Stimulated activated naive CD8-positive, alpha-beta T cell treated with anti-CD3 and anti-CD28 coated beads, Interleukin-15, Interleukin-2, amounts not matched to agents 100 ng/mL and 50 ng/mL, for 24 hours (primary cell): ENCODE measurements at regions not wholly inside any gene's neighbourhood (a gene's known extent, or its start where the extent isn't known, plus 50 kb on each side); places are given as distances from the start of the nearest gene placed in this dataset.

Experiments used
- H3K27ac Mint-ChIP-seq: one replicate; pipeline ENCODE4 v1.8.0; 2021; ENCODE audit warnings: mild to moderate bottlenecking, mixed read lengths
- H3K27me3 Mint-ChIP-seq: one replicate; pipeline ENCODE4 v1.8.0; 2021; ENCODE audit warnings: mixed read lengths
- H3K36me3 Mint-ChIP-seq: one replicate; pipeline ENCODE4 v1.8.0; 2021; ENCODE audit warnings: low read depth, mixed read lengths
- H3K4me1 Mint-ChIP-seq: one replicate; pipeline ENCODE4 v1.8.0; 2021; ENCODE audit warnings: low read depth, mixed read lengths
- H3K4me3 Mint-ChIP-seq: one replicate; pipeline ENCODE4 v1.8.0; 2021; ENCODE audit warnings: mild to moderate bottlenecking, mixed read lengths
- H3K9me3 Mint-ChIP-seq: one replicate; pipeline ENCODE4 v1.8.0; 2021; ENCODE audit warnings: mixed read lengths

DNA sequence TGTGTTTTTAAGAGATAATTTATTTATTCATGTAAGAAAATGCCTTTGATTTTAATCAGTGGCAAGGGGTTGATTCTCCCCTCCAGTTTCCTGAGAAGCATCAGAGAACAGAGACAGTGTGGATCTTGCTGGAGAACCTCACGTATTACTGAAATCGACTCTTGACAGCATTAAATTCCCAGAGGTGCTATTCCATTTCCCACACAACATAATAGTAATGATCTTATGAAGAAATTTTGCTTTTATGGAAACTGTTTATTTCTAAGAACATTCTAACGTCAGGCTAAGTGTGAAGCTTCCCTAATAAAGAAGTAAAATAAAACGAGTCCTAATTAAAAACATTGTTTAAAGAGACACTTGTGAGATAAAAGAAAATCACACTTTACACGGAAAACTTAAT lies 293.1 kb upstream of the NRP1 start:
- H3K4me3 Mint-ChIP-seq = no peak overlapping the region
- no peak overlapping the region for H3K27ac Mint-ChIP-seq
- H3K9me3 Mint-ChIP-seq = no peaks in the 10 kb centered on the region
- no peaks in the 10 kb centered on the region for H3K4me1 Mint-ChIP-seq
- H3K36me3 Mint-ChIP-seq = no peaks in the 10 kb centered on the region
- peaks cover 3% of the 10 kb centered on the region for H3K27me3 Mint-ChIP-seq

DNA sequence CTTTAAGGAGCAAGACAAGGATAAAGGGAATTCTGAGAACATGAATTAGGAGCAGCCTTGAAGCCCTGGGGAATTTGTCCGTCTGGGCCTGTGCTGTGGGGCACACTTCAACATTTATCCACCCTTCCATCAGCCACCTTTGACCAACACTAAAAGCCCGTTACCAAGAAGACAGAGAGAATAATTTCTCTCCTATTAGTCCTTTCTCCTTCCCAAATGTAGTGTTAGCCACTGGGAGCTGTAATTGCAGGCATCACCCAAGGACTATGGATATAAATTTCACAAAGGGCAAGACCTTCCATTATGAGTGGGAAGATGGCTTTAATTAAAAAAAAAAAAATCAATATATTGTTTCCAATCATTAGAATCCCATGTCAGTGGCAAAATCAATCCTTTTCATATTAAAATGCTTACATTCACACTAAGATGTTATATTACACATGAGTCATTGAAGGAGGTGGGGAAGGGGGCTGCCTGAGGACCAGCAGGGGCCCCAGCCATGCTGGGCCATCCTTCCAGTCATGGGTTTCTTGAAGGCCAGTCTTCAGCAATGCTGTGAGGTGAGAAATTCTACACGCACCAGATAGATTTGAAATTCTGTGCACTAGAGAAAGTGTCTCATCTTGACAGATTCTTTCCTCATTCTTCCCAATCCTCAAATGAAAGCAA lies 292.5 kb upstream of the NRP1 start:
- peaks cover 3% of the 10 kb centered on the region for H3K27me3 Mint-ChIP-seq
- H3K4me1 Mint-ChIP-seq = no peaks in the 10 kb centered on the region
- no peaks in the 10 kb centered on the region for H3K36me3 Mint-ChIP-seq
- H3K27ac Mint-ChIP-seq = no peak overlapping the region
- H3K4me3 Mint-ChIP-seq = no peak overlapping the region
- no peaks in the 10 kb centered on the region for H3K9me3 Mint-ChIP-seq

DNA sequence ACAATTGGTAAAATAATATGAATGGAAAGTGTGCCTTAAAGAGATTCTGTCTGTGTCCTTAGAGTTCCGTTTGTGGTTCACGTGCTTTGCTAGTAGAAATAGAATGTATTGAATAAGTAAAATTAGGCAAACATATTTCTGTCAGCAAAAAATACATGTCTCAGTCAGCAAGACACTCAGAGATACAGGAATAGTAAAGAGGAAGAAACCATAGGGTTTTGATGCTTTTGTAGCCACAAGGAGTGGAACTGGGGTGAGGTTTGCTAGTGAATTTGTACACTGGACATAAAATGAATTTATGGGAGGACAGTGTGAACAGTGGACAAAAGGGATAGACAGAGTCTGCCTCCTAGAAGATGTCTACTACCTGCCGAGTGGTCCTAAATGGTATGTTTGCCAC lies 289.2 kb upstream of the NRP1 start:
- peaks cover 6% of the 10 kb centered on the region for H3K27me3 Mint-ChIP-seq
- no peaks in the 10 kb centered on the region for H3K9me3 Mint-ChIP-seq
- H3K36me3 Mint-ChIP-seq = no peaks in the 10 kb centered on the region
- H3K4me3 Mint-ChIP-seq = no peak overlapping the region
- no peak overlapping the region for H3K27ac Mint-ChIP-seq
- no peaks in the 10 kb centered on the region for H3K4me1 Mint-ChIP-seq

DNA sequence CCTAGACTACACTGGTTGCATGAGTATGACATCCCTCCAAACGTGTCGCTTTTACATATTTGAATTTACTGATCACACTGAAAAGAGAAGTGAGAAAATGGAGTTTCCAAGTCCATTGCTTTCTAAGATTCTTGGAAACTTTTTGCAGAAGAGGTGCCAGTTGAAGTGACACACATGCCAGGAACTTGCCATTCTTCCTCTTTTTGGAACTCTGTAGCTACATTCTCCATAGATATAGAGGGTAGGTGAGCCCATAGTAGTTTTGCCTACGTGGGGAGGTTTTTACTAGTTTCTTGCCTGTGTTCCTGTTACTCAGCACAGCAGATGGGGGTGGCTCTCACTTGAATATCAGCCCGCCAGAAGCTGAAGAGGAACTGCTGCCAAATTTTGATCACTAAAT lies 286.6 kb upstream of the NRP1 start:
- Mint-ChIP-seq H3K27ac (no peak overlapping the region), H3K27me3 (peaks cover 6% of the 10 kb centered on the region), H3K4me1 (no peaks in the 10 kb centered on the region), H3K4me3 (no peak overlapping the region), H3K36me3 (no peaks in the 10 kb centered on the region), H3K9me3 (no peaks in the 10 kb centered on the region)

DNA sequence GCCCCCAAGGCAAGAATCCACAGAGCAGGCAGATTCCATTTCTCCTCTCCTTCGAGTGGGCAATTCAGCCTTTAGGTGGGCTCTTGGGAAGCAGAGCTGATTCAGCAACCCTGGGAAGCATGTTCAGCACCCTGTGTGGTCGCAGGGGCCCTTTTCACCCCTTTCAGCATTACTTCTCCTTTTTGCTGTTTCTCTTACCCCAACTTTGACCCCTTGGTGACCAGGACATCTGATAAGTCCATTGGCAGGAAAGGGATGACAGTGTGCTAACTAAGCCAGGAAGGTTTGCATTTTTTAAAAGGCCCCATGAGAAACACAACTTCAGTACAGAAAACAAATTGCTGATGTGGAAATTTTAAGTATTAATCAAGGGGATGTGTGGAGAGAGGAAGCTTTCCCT lies 283.7 kb upstream of the NRP1 start:
- Mint-ChIP-seq H3K9me3 (no peaks in the 10 kb centered on the region), H3K4me1 (no peaks in the 10 kb centered on the region), H3K27me3 (peaks cover 10% of the 10 kb centered on the region), H3K27ac (no peak overlapping the region), H3K36me3 (no peaks in the 10 kb centered on the region), H3K4me3 (no peak overlapping the region)

DNA sequence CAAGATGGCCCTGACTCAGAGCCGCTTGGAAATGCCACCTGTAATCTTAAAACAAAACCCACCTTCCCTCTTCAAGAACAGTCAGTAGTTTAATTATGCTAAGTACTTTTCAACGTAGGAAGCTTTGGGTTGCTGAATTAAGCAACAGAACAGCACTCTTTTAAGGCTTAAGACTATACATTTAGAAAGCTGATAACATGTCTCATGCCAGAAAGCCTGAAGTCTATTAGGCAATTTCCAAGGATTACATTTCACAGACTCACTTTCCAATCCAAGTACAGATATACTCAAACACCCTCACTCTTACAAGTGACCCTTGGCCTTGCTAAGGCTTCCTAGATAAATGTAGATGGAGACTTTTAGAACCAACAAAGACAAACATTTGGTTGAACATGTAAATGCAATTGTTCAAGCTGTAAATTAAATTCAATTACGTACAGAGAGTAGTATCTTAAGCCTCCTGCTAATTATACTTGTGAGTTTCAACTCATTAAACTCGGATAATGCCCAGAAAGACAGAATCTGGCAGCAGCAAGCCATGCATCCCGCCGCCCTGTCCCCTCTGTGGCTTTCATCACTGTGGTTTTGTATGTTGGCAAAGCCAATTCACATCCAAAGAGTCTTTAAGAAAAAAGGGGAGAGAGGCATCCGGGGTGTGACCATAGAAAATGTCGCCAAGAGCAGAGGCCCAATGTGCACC lies 283.1 kb upstream of the NRP1 start:
- Mint-ChIP-seq H3K27ac (no peak overlapping the region), H3K27me3 (peaks cover 10% of the 10 kb centered on the region), H3K9me3 (peaks cover 5% of the 10 kb centered on the region), H3K36me3 (no peaks in the 10 kb centered on the region), H3K4me3 (no peak overlapping the region), H3K4me1 (peaks cover 6% of the 10 kb centered on the region)

DNA sequence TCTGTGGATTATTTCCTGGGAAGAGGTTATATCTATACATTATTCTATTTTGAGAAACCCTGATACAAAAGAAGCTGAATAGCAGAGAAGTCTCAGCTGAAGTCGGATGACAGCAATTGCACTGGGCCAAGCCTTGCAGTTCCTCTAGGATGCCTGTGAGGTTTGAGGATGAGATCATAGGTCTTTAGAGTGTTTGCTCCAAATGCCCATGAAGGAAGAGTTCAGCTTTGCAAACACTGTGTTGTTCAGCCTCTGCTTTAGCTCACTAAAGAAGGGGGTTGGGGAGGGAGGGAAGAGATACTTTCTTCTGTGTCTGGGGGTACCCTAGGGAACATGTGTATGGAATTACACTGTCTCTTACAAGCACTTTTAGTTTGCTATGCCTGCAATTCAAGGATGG lies 282.5 kb upstream of the NRP1 start:
- Mint-ChIP-seq H3K9me3 (peaks cover 5% of the 10 kb centered on the region), H3K36me3 (no peaks in the 10 kb centered on the region), H3K27ac (no peak overlapping the region), H3K27me3 (peaks cover 10% of the 10 kb centered on the region), H3K4me3 (no peak overlapping the region), H3K4me1 (peaks cover 6% of the 10 kb centered on the region)

DNA sequence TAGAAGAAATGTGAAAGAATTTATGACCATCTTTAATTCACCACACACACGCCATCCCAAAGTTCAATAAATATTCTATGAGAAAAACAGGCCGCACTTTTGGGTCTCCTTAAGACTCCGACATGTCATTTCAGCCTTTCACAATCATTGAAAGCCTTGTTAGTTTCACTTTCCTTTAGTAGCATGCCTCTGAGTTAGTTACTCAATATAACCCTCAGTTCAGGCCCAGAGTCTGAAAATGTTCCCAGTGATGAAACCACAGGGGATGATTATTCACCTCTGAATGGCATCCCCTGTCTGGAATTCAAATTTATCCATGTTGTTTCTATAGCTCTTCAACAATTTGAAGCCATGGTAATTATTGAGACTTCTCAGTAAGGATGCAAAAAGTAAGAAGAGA lies 278.1 kb upstream of the NRP1 start:
- Mint-ChIP-seq H3K4me1 (peaks cover 6% of the 10 kb centered on the region), H3K4me3 (no peak overlapping the region), H3K27ac (no peak overlapping the region), H3K9me3 (peaks cover 11% of the 10 kb centered on the region), H3K36me3 (no peaks in the 10 kb centered on the region), H3K27me3 (peaks cover 9% of the 10 kb centered on the region)

DNA sequence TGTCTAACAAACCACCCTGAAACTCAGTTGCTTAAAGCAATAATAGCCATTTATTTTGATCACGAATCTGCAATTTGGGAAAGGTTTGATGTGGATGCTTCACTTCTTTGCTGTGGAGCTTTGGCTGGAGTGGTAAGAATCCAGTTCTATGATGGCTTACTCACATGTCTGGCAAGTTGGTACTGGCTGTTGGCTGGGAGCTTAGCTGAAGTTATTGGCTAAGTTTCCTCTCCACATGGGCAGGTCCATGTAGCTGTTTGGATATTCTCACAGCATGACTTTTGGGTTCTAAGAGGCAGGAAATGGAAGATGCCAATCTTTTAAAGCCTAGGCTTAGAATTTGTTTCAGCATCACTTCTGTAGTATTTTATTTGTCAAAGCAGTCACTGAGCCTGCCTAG lies 277.6 kb upstream of the NRP1 start:
- no peak overlapping the region for H3K4me3 Mint-ChIP-seq

DNA sequence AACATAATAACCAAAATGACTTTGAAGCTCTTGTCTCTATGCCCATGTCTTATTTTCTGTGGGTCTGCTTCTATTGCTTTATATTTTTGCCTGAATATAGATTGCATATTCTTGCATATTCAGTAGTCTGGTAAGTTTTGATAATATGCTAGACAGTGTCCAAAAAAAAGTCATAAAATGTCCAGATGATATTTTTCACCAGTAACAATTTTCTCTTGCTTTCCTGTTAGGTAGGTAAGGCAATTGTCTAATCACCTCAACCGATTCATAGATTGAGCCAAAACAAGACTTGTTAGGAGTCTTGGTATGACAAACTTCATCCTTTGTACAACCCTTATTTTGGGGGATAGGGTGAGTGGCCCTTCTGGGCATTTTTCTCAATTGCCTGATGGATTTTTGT lies 277.0 kb upstream of the NRP1 start:
- Mint-ChIP-seq H3K27me3 (peaks cover 9% of the 10 kb centered on the region), H3K4me3 (no peak overlapping the region), H3K4me1 (peaks cover 6% of the 10 kb centered on the region), H3K9me3 (peaks cover 11% of the 10 kb centered on the region), H3K27ac (no peak overlapping the region), H3K36me3 (no peaks in the 10 kb centered on the region)

More for the DNA sequence above, 277.6 kb upstream of the NRP1 start:
- Mint-ChIP-seq H3K27ac (no peak overlapping the region), H3K36me3 (no peaks in the 10 kb centered on the region), H3K9me3 (peaks cover 11% of the 10 kb centered on the region), H3K4me1 (peaks cover 6% of the 10 kb centered on the region), H3K27me3 (peaks cover 9% of the 10 kb centered on the region)

DNA sequence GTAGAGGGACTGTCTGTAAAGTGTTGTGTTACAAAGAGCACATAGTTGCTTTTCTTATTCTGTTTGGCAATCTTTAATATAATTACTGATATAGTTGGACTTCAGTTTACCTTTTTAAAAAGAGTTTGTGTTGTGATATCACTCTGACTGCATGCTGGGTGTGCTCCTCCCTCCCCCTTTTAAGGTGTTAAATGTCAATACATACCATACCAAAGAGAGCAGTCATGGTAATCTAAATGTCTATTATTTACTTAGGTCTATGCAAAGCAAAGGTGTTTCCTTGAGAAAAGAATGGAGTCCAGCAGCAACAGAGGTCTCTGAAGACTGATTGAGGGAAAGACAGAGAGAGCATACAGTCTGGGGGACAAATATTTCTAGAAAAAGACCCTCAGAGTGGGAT lies 275.1 kb upstream of the NRP1 start:
- no peak overlapping the region for H3K27ac Mint-ChIP-seq
- peaks cover 6% of the 10 kb centered on the region for H3K4me1 Mint-ChIP-seq
- H3K4me3 Mint-ChIP-seq = no peak overlapping the region
- H3K36me3 Mint-ChIP-seq = no peaks in the 10 kb centered on the region
- peaks cover 11% of the 10 kb centered on the region for H3K9me3 Mint-ChIP-seq
- peaks cover 9% of the 10 kb centered on the region for H3K27me3 Mint-ChIP-seq

DNA sequence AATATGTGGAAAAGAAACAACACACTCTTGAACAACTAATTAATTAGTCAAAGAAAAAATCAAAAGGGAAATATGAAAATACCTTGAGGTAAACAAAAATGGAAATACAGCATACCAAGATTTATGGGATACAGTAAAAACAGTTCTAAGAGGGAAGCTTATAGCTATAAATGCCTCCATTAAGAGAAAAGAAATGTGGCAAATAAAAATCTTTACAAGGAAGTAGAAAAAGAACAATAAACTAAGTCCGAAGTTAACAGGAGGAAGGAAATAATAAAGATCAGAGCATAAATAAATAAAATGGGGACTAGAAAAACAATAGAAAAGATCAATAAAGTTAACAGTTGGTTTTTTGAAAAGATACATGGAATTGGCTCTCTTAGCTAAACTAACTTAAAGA lies 267.8 kb upstream of the NRP1 start:
- no peak overlapping the region for H3K27ac Mint-ChIP-seq
- H3K4me3 Mint-ChIP-seq = no peak overlapping the region
- H3K27me3 Mint-ChIP-seq = peaks cover 14% of the 10 kb centered on the region
- no peaks in the 10 kb centered on the region for H3K36me3 Mint-ChIP-seq
- H3K4me1 Mint-ChIP-seq = no peaks in the 10 kb centered on the region
- peaks cover 21% of the 10 kb centered on the region for H3K9me3 Mint-ChIP-seq

DNA sequence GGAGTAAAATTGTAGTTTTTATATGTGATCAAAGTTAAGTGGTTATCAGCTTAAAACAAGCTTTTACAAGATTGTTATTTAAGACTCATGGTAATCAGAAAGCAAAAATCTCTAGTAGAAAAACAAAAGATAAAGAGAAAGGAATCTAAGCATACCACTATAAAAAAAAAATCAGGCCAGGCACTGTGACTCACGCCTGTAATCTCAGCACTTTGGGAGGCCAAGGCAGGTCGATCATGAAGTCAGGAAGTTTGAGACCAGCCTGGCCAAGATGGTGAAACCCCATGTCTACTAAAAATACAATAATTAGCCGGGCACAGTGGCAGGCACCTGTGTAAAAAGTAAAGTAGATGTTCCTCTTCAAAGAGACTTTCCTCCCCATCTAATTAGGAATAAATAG lies 265.9 kb upstream of the NRP1 start:
- no peaks in the 10 kb centered on the region for H3K4me1 Mint-ChIP-seq
- H3K9me3 Mint-ChIP-seq = peaks cover 21% of the 10 kb centered on the region
- H3K27ac Mint-ChIP-seq = no peak overlapping the region
- peaks cover 16% of the 10 kb centered on the region for H3K27me3 Mint-ChIP-seq
- H3K4me3 Mint-ChIP-seq = no peak overlapping the region
- H3K36me3 Mint-ChIP-seq = no peaks in the 10 kb centered on the region

DNA sequence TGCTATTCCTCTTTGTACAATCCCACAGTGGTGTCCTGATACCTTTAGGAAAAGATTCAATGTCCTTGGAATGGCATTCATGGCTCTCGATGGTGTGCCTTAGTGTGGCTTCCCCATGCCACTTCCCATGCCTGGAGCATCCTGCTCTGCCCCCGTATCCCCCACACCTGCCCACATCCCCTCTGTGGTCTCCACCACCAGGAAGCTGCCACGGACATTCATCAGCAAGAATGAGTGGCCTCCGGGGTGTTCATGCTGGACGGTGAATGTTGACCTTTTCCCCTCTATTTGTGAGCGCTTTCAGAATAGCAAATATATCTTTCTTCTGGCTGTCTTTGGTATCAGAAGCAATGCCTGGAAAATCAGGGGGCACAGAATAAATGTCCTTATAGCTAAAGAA lies 262.0 kb upstream of the NRP1 start:
- no peaks in the 10 kb centered on the region for H3K36me3 Mint-ChIP-seq
- H3K27ac Mint-ChIP-seq = no peak overlapping the region
- peaks cover 19% of the 10 kb centered on the region for H3K27me3 Mint-ChIP-seq
- peaks cover 20% of the 10 kb centered on the region for H3K9me3 Mint-ChIP-seq
- no peaks in the 10 kb centered on the region for H3K4me1 Mint-ChIP-seq
- no peak overlapping the region for H3K4me3 Mint-ChIP-seq

DNA sequence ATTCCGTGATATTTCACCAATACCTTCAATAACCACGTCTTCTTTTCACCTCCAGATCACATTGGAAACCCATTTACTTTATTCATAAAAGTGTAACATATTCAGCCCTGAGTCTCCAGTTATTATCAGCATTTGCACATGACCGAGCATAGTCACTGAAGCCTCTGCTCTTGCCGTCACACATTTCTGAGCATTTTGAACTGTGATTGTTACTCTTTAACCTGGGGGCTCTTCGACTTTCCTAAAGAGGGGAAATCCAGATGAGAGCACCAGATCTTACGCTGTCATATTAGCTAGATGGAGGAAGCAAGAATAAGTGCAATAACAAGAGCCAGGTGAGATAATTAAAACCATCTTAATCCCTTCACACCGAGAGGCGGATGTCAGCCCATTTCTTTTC lies 260.0 kb upstream of the NRP1 start:
- Mint-ChIP-seq H3K27ac (no peak overlapping the region), H3K36me3 (no peaks in the 10 kb centered on the region), H3K4me1 (no peaks in the 10 kb centered on the region), H3K9me3 (peaks cover 12% of the 10 kb centered on the region), H3K4me3 (no peak overlapping the region), H3K27me3 (peaks cover 19% of the 10 kb centered on the region)
